Stimulated activated naive CD8-positive, alpha-beta T cell treated with anti-CD3 and anti-CD28 coated beads, Interleukin-15, amount 100 ng/mL, for 72 hours (primary cell): ENCODE measurements at regions not wholly inside any gene's neighbourhood (a gene's known extent, or its start where the extent isn't known, plus 50 kb on each side); places are given as distances from the start of the nearest gene placed in this dataset.
A peak's percentile ranks its signal among the peaks of the same experiment; 100 is the strongest.

Experiments used
- ATAC-seq: fragments of 150-1000 bp; cut with Tn5 transposase; 2 replicates; pipeline ENCODE4 v1.10.0; 2021; ENCODE audit warnings: mild to moderate bottlenecking, moderate library complexity
- DNase-seq, 2 donors: peaks; one replicate each; pipeline ENCODE4 v3.0.0; 2021 to 2022
- H3K27ac Mint-ChIP-seq, 2 donors: one replicate each; pipeline ENCODE4 v1.8.0; 2022; ENCODE audit warnings: mild to moderate bottlenecking in 2 of 2, mixed read lengths in 2 of 2, moderate library complexity in 2 of 2
- H3K27me3 Mint-ChIP-seq: one replicate; pipeline ENCODE4 v1.8.0; 2022; ENCODE audit warnings: mixed read lengths
- H3K4me1 Mint-ChIP-seq: one replicate; pipeline ENCODE4 v1.8.0; 2022; ENCODE audit warnings: mild to moderate bottlenecking, mixed read lengths
- H3K4me3 Mint-ChIP-seq, 2 donors: one replicate each; pipeline ENCODE4 v1.8.0; 2022; ENCODE audit warnings: mild to moderate bottlenecking in 2 of 2, mixed read lengths in 2 of 2, moderate library complexity in 1 of 2
- H3K9me3 Mint-ChIP-seq, 2 donors: one replicate each; pipeline ENCODE4 v1.8.0; 2022; ENCODE audit warnings: mixed read lengths in 2 of 2

DNA sequence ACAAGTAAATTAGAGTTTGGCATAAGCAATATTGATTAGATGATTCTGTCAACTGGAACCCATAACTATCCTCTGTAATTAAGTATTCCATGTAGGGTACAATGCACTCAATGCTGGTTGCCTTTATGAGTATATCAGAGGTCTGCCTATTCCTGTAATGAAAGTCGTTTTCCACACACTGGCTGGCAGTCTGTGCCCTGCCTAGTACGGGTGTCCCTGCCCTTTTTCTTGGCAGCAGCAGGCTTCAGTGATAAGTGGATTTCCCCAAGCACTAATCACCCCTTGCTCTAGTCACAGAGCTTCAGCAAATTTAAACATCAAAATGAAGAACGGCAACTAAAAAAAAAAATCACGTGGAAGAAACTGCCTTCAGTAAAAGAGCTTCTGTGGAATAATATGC lies 294.8 kb upstream of the STT3B start:
- H3K4me1 Mint-ChIP-seq, result peaks cover 48% of the 10 kb centered on the region
- H3K4me3 Mint-ChIP-seq, result no peak overlapping the region
- ATAC-seq (no peak), DNase-seq (no peak)
- H3K27me3 Mint-ChIP-seq, result no peaks in the 10 kb centered on the region
- H3K9me3 Mint-ChIP-seq, result no peaks in the 10 kb centered on the region
- H3K27ac Mint-ChIP-seq, result no peak overlapping the region

DNA sequence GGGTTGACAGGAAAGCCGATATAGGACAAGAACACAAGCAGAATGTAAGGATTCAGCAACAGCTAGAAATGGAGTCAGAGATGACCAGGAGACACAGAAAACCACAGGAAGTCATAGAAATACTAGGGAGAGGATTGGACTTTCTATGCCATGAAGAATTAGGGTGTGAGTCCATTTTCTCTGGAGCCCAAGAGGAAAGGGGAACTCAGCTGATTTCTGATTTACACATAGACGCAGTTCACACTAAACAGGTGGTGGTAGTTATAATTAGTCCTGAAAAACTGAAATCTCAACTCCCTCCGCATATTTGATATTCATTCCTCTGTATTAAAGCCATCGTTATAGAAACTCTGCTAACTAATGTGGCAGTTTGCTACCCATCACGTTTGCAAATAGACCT lies 292.7 kb upstream of the STT3B start:
- no peak overlapping the region for H3K4me3 Mint-ChIP-seq
- H3K27me3 Mint-ChIP-seq, result no peaks in the 10 kb centered on the region
- DNase-seq (no peak), ATAC-seq (no peak)
- no peaks in the 10 kb centered on the region for H3K9me3 Mint-ChIP-seq
- no peak overlapping the region for H3K27ac Mint-ChIP-seq
- H3K4me1 Mint-ChIP-seq, result peaks cover 37% of the 10 kb centered on the region

DNA sequence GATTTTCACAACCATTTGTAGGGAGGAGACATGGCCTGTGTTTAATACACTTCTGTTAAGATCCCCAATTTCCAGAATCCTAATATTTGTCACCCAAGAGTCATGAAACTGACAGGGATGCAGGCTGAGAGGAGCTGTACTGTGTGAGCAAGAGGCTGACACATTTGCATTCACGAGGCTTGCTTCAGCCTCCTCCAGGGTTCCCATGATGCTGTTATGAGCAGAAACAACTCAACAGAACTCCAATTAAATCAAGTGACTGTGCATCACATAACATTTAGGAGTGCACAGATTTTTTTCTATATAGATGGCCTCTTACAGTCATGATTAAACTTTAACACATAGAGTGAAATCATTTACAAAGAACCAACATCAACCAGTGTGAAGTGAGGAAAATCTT lies 292.3 kb upstream of the STT3B start:
- Mint-ChIP-seq H3K27me3 (no peaks in the 10 kb centered on the region), H3K9me3 (no peaks in the 10 kb centered on the region), H3K4me3 (no peak overlapping the region)

DNA sequence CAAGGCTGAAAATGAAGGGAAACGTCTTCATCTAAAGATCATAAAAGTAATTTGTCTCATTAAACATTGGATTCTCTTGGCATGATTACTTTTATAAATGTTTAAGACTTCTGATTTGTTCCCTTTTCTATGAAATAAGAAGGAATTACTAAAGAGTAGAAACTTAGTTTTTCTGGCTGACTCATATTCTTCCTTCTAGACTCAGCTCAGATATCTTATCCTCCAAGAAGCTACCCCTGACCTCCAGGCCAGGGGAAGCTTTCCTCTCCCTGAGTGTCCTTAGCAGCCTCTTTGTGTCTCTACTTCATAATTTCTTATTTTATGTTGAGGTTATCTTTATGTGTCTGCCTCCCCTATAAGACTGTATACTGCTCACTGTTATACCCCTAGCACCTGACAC lies 291.9 kb upstream of the STT3B start:
- Mint-ChIP-seq H3K4me3 (no peak overlapping the region), H3K4me1 (peaks cover 37% of the 10 kb centered on the region), H3K27me3 (no peaks in the 10 kb centered on the region), H3K27ac (no peak overlapping the region), H3K9me3 (no peaks in the 10 kb centered on the region)
- ATAC-seq (peak; percentile 24), DNase-seq (no peak)

More for the DNA sequence above, 292.3 kb upstream of the STT3B start:
- peaks cover 37% of the 10 kb centered on the region for H3K4me1 Mint-ChIP-seq
- DNase-seq (no peak), ATAC-seq (no peak)
- no peak overlapping the region for H3K27ac Mint-ChIP-seq

DNA sequence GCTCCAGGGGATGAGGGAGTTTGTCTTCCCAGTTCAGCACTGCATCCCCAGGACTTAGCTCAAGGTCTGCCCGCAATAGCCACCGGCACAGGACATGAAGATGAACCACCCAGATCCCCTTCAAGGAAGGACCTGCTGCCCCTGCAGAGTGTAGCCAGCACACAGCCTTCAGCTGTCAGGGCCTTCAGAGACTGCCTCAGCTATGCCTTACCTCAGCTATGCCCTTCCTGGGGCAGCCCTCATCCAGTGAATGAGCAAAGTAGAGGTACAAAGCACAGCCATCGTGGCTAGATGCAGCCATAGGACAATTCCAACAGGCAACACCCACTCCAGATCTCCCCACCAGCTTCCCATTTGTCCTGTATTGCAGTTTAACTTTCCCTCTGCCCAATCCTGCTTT lies 291.2 kb upstream of the STT3B start:
- DNase-seq (no peak), ATAC-seq (peak; percentile 70)
- Mint-ChIP-seq H3K9me3 (no peaks in the 10 kb centered on the region), H3K27me3 (no peaks in the 10 kb centered on the region), H3K4me3 (peak overlapping the region; percentile 12 to 43), H3K27ac (no peak overlapping the region), H3K4me1 (peaks cover 37% of the 10 kb centered on the region)

DNA sequence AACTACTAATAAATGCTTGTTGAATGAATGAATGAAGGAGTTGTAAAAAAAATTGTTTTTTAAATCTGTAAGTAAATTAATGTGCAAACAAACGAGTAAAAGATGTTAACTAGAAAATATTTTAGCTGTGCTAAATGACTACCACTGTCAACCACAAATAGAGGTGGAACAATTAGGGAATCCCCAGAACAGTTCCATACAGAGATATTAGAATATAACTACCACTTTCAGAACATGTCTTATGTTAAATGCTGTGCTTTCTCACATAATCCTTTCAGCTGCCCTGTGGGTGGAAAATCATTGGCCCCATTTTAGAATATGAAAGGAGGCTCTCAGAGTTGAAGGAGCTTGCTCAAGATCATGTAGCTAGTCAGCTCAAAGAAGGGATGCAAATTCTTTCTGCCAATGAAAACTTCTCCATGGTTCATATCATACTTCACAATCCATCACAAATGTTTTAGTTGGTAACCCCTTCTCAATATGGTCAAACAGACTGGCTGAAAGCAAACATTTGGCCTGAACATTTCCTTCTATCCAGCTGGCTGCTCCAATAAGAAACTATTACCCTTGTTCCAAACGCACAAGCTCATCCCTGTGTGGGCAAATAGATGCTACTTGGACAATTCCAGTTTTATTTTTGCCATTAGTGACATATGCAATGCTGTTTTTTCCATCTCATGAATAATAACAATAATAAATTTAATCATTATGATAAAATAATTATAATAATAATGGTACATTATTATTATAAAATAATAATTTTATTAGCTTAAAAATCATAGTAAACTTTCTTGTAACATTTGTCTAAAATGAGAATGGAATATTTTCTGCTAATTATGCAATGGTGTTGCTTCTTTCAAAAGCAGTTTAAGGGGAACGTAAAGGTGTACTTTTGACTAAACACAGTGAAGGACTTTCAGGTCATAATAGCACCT lies 290.4 kb upstream of the STT3B start:
- ATAC-seq (peak; percentile 90), DNase-seq (no peak)
- Mint-ChIP-seq H3K4me3 (peak overlapping the region; percentile 24 to 43), H3K9me3 (no peaks in the 10 kb centered on the region), H3K27ac (peak overlapping the region in 1 of 2 donors; percentile 19), H3K27me3 (no peaks in the 10 kb centered on the region), H3K4me1 (peaks cover 42% of the 10 kb centered on the region)

DNA sequence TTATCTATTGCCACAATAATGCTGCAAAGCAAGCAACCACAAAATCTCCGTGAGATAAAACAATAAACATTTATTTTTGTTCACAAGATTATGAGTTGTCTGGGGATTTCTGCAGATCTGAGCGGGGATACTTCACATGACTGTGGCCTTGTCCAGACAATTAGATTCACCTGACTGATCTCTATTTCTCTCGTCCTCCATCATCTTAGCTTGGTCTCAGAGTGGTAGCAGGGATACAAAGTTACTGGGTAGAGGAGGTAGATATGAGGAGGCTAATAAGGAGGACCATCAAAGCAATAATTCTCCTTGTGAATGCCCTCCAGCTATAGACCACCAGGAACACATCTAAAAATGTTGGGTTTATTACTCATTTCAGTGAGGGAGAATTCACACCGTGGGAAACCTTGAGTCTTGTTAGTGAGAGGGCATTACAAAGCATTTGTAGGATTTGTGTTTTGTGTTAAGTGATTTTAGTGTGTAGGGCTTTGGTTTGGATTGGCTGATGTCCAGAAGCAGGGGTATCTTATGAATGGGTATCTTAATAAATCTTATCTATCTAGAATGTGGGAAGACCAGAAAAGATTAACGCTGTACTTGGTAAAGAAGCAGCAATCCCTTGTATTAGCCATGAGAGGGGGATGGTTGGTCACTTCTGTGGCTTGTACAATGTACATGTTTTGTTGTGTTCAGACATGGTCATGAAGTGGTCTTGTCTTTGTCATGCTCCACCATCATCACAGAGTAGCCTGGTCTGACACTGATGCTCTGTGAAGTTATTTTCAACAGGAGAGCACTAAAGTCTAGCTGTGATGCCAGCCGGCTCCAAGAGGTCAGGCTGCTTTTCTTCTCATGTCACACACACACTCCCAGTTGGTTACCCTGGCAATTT lies 287.6 kb upstream of the STT3B start:
- no peak for ATAC-seq
- no peak for DNase-seq
- Mint-ChIP-seq H3K27ac (no peak overlapping the region), H3K27me3 (no peaks in the 10 kb centered on the region), H3K4me3 (no peak overlapping the region), H3K9me3 (no peaks in the 10 kb centered on the region), H3K4me1 (peaks cover 58% of the 10 kb centered on the region)

DNA sequence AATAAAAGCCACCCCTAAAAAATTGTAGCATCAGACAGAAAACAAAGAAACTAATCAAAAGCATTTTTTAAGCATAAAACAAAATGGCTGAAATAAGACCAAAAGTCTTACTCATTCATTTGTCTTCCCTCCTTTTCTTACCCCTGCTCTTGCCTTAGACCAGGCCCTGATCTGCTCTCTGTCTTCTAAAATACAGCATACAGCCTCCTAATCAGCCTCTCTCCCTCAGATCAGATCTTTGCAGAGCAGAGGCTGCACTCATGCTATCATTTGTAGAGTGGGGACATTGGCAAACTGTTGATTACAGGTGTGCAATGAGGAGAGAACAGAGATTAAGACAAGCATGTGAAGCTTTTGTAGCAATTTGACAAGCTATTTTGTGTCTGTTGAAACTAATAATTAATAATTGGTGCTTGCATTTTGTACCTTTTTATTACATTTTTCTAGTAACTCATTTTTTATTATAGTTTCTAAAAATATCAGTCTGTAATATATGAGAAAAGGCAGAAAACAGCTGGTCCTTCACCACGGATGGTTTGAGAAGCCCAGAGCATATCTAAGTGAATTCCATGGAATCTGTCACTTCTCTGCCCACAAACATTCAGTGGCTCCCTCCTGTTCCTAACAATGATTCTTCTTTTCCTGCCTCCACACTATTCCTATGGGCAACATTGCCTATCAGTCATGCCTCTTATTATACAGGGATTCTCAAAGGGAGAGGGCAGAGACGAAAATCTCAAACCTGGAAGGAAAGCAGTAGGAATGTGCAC lies 286.2 kb upstream of the STT3B start:
- Mint-ChIP-seq H3K4me3 (no peak overlapping the region), H3K27me3 (no peaks in the 10 kb centered on the region), H3K9me3 (peaks cover 0 to 4% of the 10 kb centered on the region in 2 donors), H3K27ac (no peak overlapping the region), H3K4me1 (peaks cover 59% of the 10 kb centered on the region)
- ATAC-seq (no peak), DNase-seq (no peak)

DNA sequence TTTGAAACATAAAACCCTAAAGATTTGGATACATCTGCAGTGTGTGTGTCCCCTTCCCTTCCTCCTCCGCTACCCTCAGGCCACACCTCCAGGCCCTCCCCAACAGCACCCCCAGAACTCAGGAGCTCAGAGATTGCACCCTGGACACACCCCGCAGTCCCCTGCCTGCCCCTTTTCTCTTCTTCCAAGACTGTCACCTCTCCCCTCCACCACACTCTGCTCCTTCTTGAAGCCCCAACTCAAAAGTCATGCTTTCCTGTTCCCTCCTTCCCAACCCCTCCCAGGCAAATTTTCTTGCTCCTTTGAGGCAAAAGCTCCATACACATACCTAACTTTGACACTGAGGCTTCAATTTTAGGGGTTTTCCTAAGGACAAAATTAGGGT lies 285.7 kb upstream of the STT3B start:
- Mint-ChIP-seq H3K4me3 (no peak overlapping the region), H3K4me1 (peaks cover 58% of the 10 kb centered on the region), H3K9me3 (peaks cover 0 to 4% of the 10 kb centered on the region in 2 donors), H3K27ac (no peak overlapping the region), H3K27me3 (no peaks in the 10 kb centered on the region)
- DNase-seq (no peak), ATAC-seq (no peak)

DNA sequence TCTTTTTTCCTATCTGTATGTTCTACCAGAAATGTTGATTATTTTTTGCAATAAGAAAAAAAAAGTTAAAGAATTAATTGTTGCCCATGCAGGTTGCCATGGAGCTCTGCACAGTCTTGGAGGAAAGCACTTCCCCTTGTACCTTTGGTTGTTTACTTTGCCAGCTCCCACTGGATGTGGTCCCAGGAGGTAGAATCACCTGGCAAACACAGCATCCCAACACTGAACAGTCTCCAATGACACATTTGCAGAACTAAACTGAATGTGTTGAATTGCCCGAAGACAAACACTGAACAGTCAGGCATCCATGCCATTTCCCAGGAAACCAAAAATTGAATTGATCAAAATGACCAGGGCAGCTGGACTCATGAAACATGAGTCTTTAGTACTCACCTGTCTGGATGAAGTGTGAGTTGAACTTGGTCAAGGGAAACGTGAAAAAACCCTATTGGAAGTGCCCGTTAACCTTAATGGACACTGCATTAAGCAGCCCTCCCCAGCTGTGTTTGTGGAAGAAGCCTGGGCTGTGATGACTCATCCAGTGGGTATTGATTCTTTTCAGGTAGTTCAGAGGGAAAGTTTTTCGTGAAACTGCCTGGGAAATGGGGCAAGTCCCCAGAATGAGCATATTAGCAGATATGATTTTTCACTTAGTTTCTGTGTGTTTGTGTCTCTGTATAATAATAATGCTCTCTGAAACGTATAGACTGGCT lies 284.7 kb upstream of the STT3B start:
- Mint-ChIP-seq H3K9me3 (peaks cover 0 to 4% of the 10 kb centered on the region in 2 donors), H3K4me1 (peaks cover 61% of the 10 kb centered on the region), H3K27ac (peak overlapping the region in 1 of 2 donors; percentile 79), H3K27me3 (no peaks in the 10 kb centered on the region), H3K4me3 (no peak overlapping the region)
- ATAC-seq (peak; percentile 45), DNase-seq (peak in 1 of 2 donors; percentile 54)

DNA sequence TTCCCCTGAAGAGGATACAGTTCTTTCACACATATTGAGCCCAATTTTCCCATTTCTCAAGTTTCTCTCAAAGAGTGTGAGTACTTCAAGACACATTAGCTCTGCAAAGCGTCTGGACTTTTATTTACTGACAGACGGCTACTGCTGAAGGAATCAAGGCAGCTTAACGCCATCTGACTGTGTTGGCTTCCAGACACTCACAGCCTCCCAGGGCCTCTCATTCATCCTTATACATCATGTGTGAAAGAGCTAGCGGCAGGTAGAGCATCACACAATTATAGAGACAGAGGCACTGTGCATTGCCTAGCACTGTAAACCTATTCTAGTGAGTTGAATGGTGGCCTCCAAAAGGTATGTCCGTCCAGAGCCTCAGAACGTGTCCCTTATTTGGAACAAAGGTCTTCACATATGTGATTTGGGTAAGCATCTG lies 284.1 kb upstream of the STT3B start:
- ATAC-seq, result peak; percentile 12
- DNase-seq, result no peak
- H3K27ac Mint-ChIP-seq, result peak overlapping the region in 1 of 2 donors; percentile 79
- H3K4me3 Mint-ChIP-seq, result peak overlapping the region; percentile 27 to 46
- peaks cover 64% of the 10 kb centered on the region for H3K4me1 Mint-ChIP-seq
- H3K27me3 Mint-ChIP-seq, result no peaks in the 10 kb centered on the region
- peaks cover 0 to 4% of the 10 kb centered on the region in 2 donors for H3K9me3 Mint-ChIP-seq

DNA sequence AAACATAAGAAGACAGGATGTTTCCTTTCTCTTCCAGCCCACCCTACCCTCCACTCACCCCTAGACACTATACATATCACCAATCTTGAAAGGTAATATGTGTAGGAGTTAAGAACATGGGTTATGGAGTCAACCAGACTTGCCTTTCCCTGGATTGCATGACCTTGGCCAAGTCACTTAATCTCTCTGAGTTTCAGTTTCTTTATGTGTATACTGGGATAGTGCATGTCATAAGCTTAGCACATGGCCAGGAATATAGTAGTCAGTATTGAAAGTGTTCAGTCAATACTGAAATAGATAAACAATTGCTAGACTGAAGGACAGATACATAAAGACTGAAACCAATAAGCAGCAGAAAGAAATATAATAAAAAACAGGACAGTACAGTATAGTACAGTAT lies 283.2 kb upstream of the STT3B start:
- peak overlapping the region in 1 of 2 donors; percentile 84 for H3K27ac Mint-ChIP-seq
- no peaks in the 10 kb centered on the region for H3K27me3 Mint-ChIP-seq
- H3K4me3 Mint-ChIP-seq, result peak overlapping the region in 1 of 2 donors; percentile 42
- peaks cover 0 to 4% of the 10 kb centered on the region in 2 donors for H3K9me3 Mint-ChIP-seq
- peaks cover 74% of the 10 kb centered on the region for H3K4me1 Mint-ChIP-seq
- peak; percentile 14 for ATAC-seq
- no peak for DNase-seq

DNA sequence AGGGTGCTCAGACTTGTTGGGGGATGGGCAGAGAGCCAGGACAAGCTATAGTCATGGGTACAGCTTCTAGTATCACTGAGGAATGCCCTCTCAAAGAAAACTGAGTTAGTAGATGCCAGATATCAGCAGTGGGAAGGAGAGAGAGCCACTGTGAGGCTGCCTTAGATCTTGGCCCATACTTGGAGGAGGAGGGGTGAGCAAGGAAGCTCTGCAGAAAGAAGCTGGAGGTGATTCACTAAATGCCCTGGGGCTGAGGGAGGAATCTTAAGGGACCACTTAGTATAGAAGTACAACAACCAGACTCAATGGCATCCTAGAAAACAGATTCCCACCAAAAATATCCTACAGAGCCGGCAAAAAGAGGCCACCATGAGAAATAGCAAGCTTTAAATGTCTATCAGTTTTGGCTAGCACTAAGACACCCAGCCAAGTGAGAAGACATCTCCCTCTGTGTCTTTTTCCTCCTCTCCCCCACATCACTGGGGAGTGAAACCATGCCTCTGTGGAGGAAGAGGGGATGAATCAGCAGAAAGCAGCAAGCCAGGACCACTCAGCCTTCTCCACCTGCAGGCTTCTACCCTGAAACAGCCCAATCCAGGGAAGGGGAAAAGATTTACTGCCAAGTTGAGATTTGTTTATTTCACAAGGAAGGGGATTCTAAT lies 282.5 kb upstream of the STT3B start:
- Mint-ChIP-seq H3K4me3 (peak overlapping the region; percentile 6 to 42), H3K4me1 (peaks cover 81% of the 10 kb centered on the region), H3K27ac (peak overlapping the region in 1 of 2 donors; percentile 84), H3K27me3 (no peaks in the 10 kb centered on the region), H3K9me3 (peaks cover 0 to 4% of the 10 kb centered on the region in 2 donors)
- no peak for DNase-seq
- no peak for ATAC-seq

DNA sequence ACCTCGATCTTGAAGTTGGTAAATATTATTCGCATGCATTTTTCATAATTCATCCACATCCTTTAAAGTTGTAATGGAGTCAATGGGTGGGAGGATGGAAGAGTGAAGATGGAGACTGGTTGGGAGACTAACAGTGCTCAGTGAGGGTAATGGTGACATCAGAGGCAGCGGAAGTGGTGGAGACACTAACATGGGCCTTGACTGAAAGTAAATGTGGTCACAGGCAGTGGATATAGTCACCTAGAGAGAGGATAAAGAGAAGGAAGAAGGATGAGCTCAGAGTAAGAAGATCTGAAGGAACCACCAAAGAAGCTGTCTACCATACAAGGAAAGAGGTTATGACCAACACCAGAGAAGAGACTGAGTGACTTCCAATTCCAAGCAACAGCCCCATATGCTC lies 281.6 kb upstream of the STT3B start:
- H3K9me3 Mint-ChIP-seq, result peaks cover 3 to 4% of the 10 kb centered on the region in 2 donors
- no peak overlapping the region for H3K4me3 Mint-ChIP-seq
- H3K27me3 Mint-ChIP-seq, result no peaks in the 10 kb centered on the region
- ATAC-seq (peak; percentile 45), DNase-seq (no peak)
- H3K27ac Mint-ChIP-seq, result peak overlapping the region in 1 of 2 donors; percentile 62
- H3K4me1 Mint-ChIP-seq, result peaks cover 82% of the 10 kb centered on the region
